PC-9 (cell line): ENCODE measurements at regions not wholly inside any gene's neighbourhood (a gene's known extent, or its start where the extent isn't known, plus 50 kb on each side); places are given as distances from the start of the nearest gene placed in this dataset.

Experiments used
- BruUV-seq: library from RNA; stranded (reverse); fragments of 400-500 nt; replicated peaks from 2 replicates; lab custom pipeline; 2021; lab: Mats Ljungman, UMichigan
- CTCF ChIA-PET: fragments of 300-600 bp; sonication (Branson Sonifier 250); formaldehyde crosslinking; loops from one replicate; lab custom pipeline; 2022; ENCODE audit warnings: antibody characterized with exemption; lab: Charles Lee
- POLR2A ChIA-PET: fragments of 300-600 bp; sonication (Branson Sonifier 250); formaldehyde crosslinking; loops from one replicate; lab custom pipeline; 2022; ENCODE audit warnings: antibody characterized with exemption; ENCODE audit not compliant: unreplicated experiment; lab: Charles Lee
- DNase-seq, 2 experiments: peaks; one replicate each; pipeline versions ENCODE4 v3.0.0 to v3.0.0-alpha.2; 2015 to 2022; ENCODE audit warnings: mixed read lengths in 1 of 2
- H2AFZ ChIP-seq: fragments of 200-600 bp; sonication (generic); 2 replicates; pipeline ENCODE4 v1.8.1; 2017; ENCODE audit warnings: antibody characterized with exemption
- H3F3A ChIP-seq: fragments of 200-600 bp; sonication (generic); 2 replicates; pipeline ENCODE4 v1.8.1; 2017; ENCODE audit warnings: antibody characterized with exemption, mild to moderate bottlenecking, low read depth; ENCODE audit not compliant: insufficient read depth
- H3K27ac ChIP-seq: fragments of 200-600 bp; sonication (generic); 2 replicates; pipeline ENCODE4 v1.6.1; 2016; ENCODE audit warnings: mixed run types
- H3K27me3 ChIP-seq: fragments of 200-600 bp; sonication (generic); 2 replicates; pipeline ENCODE4 v1.6.1; 2016; ENCODE audit warnings: low read depth, mixed run types; ENCODE audit not compliant: insufficient read depth
- H3K36me3 ChIP-seq: fragments of 200-600 bp; sonication (generic); 2 replicates; pipeline ENCODE4 v1.6.1; 2016; ENCODE audit warnings: low read depth, mixed run types
- H3K4me1 ChIP-seq: fragments of 200-600 bp; sonication (generic); replicated peaks from 2 replicates; pipeline ENCODE4 v1.6.1; 2016; ENCODE audit warnings: mixed run types; ENCODE audit not compliant: insufficient read depth
- H3K4me2 ChIP-seq: fragments of 200-600 bp; sonication (generic); 2 replicates; pipeline ENCODE4 v1.6.1; 2017; ENCODE audit warnings: mixed run types
- H3K4me3 ChIP-seq: fragments of 200-600 bp; sonication (generic); 2 replicates; pipeline ENCODE4 v1.6.1; 2016; ENCODE audit warnings: mixed run types
- H3K79me2 ChIP-seq: fragments of 200-600 bp; sonication (generic); 2 replicates; pipeline ENCODE4 v1.6.1; 2017; ENCODE audit warnings: low read depth, mixed run types
- H3K9me2 ChIP-seq: fragments of 200-600 bp; sonication (generic); 2 replicates; pipeline ENCODE4 v1.8.1; 2017; ENCODE audit warnings: mild to moderate bottlenecking; ENCODE audit not compliant: insufficient read depth
- H3K9me3 ChIP-seq: fragments of 200-600 bp; sonication (generic); 2 replicates; pipeline ENCODE4 v1.8.1; 2016; ENCODE audit warnings: low read depth; ENCODE audit not compliant: insufficient read depth
- H4K20me1 ChIP-seq: fragments of 200-600 bp; sonication (generic); 2 replicates; pipeline ENCODE4 v1.8.1; 2017; ENCODE audit not compliant: insufficient read depth
- EZH2 ChIP-seq: fragments of 200-600 bp; sonication (generic); IDR thresholded peaks from 2 replicates; pipeline ENCODE4 v1.8.0; 2017; ENCODE audit warnings: antibody characterized with exemption, low read depth
- intact Hi-C: fragments of 100-400 bp; cut with micrococcal nuclease; formaldehyde crosslinking; loops from one replicate; pipeline ENCODE4 v1.10.0; 2022; ENCODE audit not compliant: unreplicated experiment
- TF ChIP-seq, protein P1 (sequence below): fragments of 200-600 bp; sonication (generic); conservative IDR thresholded peaks from 2 replicates; pipeline ENCODE4 v1.6.1; 2017; ENCODE audit warnings: mixed run types, antibody characterized with exemption, mild to moderate bottlenecking, moderate library complexity

DNA sequence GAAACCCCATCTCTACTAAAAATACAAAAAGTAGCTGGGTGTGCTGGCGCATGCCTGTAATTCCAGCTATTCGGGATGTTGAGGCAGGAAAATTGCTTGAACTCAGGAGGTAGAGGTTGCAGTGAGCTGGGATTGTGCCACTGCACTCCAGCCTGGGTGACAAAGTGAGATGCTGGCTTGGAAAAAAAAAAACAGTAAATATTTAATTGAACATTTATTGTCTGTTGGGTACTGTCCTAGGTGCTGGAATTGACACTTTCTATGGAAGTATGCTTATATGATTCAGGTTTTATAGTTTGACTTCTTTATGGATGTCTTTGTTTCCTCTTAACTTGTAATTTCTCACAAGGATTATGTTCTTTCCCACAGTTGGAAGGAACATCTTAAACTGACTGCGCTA lies 633.1 kb upstream of the SETBP1 start:
- Histone ChIP-seq H3K4me3 (no peak overlapping the region), H3F3A (no peaks in the 10 kb centered on the region), H2AFZ (no peak overlapping the region), H3K4me1 (no peaks in the 10 kb centered on the region), H3K27me3 (no peaks in the 10 kb centered on the region), H3K27ac (no peak overlapping the region), H3K9me3 (no peaks in the 10 kb centered on the region), H3K79me2 (no peaks in the 10 kb centered on the region), H3K9me2 (no peaks in the 10 kb centered on the region), H4K20me1 (no peaks in the 10 kb centered on the region), H3K4me2 (no peak overlapping the region), H3K36me3 (no peaks in the 10 kb centered on the region)
- DNase-seq, result no peak
- no TSS peak for BruUV-seq
- intact Hi-C loops, result no loop called here
- POLR2A ChIA-PET, result no interaction called here
- CTCF ChIA-PET, result no interaction called here
- TF ChIP-seq, protein P1, sequence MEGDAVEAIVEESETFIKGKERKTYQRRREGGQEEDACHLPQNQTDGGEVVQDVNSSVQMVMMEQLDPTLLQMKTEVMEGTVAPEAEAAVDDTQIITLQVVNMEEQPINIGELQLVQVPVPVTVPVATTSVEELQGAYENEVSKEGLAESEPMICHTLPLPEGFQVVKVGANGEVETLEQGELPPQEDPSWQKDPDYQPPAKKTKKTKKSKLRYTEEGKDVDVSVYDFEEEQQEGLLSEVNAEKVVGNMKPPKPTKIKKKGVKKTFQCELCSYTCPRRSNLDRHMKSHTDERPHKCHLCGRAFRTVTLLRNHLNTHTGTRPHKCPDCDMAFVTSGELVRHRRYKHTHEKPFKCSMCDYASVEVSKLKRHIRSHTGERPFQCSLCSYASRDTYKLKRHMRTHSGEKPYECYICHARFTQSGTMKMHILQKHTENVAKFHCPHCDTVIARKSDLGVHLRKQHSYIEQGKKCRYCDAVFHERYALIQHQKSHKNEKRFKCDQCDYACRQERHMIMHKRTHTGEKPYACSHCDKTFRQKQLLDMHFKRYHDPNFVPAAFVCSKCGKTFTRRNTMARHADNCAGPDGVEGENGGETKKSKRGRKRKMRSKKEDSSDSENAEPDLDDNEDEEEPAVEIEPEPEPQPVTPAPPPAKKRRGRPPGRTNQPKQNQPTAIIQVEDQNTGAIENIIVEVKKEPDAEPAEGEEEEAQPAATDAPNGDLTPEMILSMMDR, result no peak
- no peak for TF ChIP-seq EZH2

DNA sequence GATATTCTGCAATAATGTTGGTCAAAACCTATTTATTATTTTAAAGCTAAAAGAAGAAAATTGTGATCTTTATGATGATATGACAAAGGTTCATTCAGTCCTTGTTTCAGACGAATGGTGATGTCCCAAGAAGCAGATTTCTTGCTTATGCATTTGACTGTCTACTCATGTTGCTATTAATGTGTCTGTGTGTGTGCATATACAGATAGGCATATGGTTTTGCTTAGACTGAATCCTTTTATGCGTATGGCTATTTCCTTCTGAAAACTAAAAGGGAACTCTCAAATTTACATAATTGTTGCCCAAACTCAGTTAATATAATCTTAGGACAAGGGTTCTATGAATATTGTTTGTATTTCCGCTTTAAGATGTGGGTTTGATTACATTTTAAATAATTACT lies 632.3 kb upstream of the SETBP1 start:
- H3K27ac ChIP-seq, result no peak overlapping the region
- no peaks in the 10 kb centered on the region for H3F3A ChIP-seq
- no peaks in the 10 kb centered on the region for H3K79me2 ChIP-seq
- DNase-seq, result no peak
- ChIA-PET CTCF (no interaction called here), POLR2A (no interaction called here)
- H3K9me2 ChIP-seq, result no peaks in the 10 kb centered on the region
- H2AFZ ChIP-seq, result no peak overlapping the region
- intact Hi-C loops, result no loop called here
- no peaks in the 10 kb centered on the region for H3K36me3 ChIP-seq
- H3K27me3 ChIP-seq, result no peaks in the 10 kb centered on the region
- H3K4me3 ChIP-seq, result no peak overlapping the region
- H3K4me2 ChIP-seq, result no peak overlapping the region
- no peaks in the 10 kb centered on the region for H3K4me1 ChIP-seq
- H3K9me3 ChIP-seq, result no peaks in the 10 kb centered on the region
- no peak for TF ChIP-seq EZH2
- TF ChIP-seq, protein P1, result no peak
- H4K20me1 ChIP-seq, result no peaks in the 10 kb centered on the region
- no TSS peak for BruUV-seq

DNA sequence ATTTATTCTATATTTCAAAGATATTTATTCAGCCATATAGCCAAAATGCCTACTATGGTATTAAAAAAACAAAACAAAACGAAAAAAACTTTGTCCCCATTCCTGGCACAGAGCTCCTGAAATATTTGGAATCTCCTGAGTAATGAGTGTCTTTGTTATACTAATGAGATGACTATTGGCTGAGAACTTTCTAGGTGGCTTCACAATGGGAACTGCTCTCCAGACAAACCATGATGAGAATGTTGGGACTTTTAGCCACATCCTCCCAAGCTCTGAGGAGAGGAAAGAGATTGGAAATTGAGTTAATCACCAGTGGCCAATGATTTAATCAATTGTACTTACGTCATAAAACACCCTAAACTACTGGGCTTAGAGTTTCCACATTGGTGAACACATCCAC lies 631.8 kb upstream of the SETBP1 start:
- Histone ChIP-seq H3K79me2 (no peaks in the 10 kb centered on the region), H3F3A (no peaks in the 10 kb centered on the region), H4K20me1 (no peaks in the 10 kb centered on the region), H3K4me2 (no peak overlapping the region), H3K9me3 (no peaks in the 10 kb centered on the region), H3K27me3 (no peaks in the 10 kb centered on the region), H3K9me2 (no peaks in the 10 kb centered on the region), H3K36me3 (no peaks in the 10 kb centered on the region), H3K4me3 (no peak overlapping the region), H2AFZ (no peak overlapping the region), H3K27ac (no peak overlapping the region), H3K4me1 (no peaks in the 10 kb centered on the region)
- ChIA-PET CTCF (no interaction called here), POLR2A (no interaction called here)
- intact Hi-C loops, result no loop called here
- BruUV-seq, result no TSS peak
- no peak for DNase-seq
- TF ChIP-seq, protein P1, result no peak
- TF ChIP-seq EZH2, result no peak
